ENCODE measurements at regions not wholly inside any gene's neighbourhood (a gene's known extent, or its start where the extent isn't known, plus 50 kb on each side); places are given as distances from the start of the nearest gene placed in this dataset.

GRCh38 chr1:70717211-70717610 is 306.1 kb downstream of the CTH start:
- no peak overlapping the region for H3K27ac ChIP-seq
- DNase-seq (ENCODE audit: low spot score in 2 of 2): no peak
- peaks cover 0 to 4% of the 10 kb centered on the region in 2 donors for H3K4me1 ChIP-seq
- H3K4me3 ChIP-seq: no peak overlapping the region
- no peak for TF ChIP-seq POLR2A (IDR thresholded peaks at IDR 0.05)
- no peak for TF ChIP-seq POLR2AphosphoS5 (IDR thresholded peaks at IDR 0.05)
- no peak for TF ChIP-seq CTCF (IDR thresholded peaks at IDR 0.05)
- intact Hi-C loops (cut with DNase I; ENCODE audit: low total_unique reads): no loop called here
- no peaks in the 10 kb centered on the region for H3K9me3 ChIP-seq
- no peaks in the 10 kb centered on the region for H3K36me3 ChIP-seq
- no peaks in the 10 kb centered on the region for H3K27me3 ChIP-seq

- Histone ChIP-seq H3K4me1 (peaks cover 0 to 4% of the 10 kb centered on the region in 2 donors), H3K27me3 (no peaks in the 10 kb centered on the region), H3K27ac (no peak overlapping the region), H3K36me3 (no peaks in the 10 kb centered on the region), H3K9me3 (no peaks in the 10 kb centered on the region), H3K4me3 (no peak overlapping the region)
- TF ChIP-seq POLR2A (IDR thresholded peaks at IDR 0.05): no peak
- no peak for TF ChIP-seq POLR2AphosphoS5 (IDR thresholded peaks at IDR 0.05)
- no peak for TF ChIP-seq CTCF (IDR thresholded peaks at IDR 0.05)
- no peak for DNase-seq (ENCODE audit: low spot score in 2 of 2)
- intact Hi-C loops (cut with DNase I; ENCODE audit: low total_unique reads): no loop called here
Observed at GRCh38 chr1:70717656-70718055, 306.6 kb downstream of the CTH start.

GRCh38 chr1:70718086-70718630 is 307.1 kb downstream of the CTH start:
- intact Hi-C loops (cut with DNase I; ENCODE audit: low total_unique reads): no loop called here
- H3K27ac ChIP-seq: no peak overlapping the region
- TF ChIP-seq POLR2AphosphoS5 (IDR thresholded peaks at IDR 0.05) (no peak), CTCF (IDR thresholded peaks at IDR 0.05) (no peak), POLR2A (IDR thresholded peaks at IDR 0.05) (no peak)
- H3K36me3 ChIP-seq: no peaks in the 10 kb centered on the region
- H3K27me3 ChIP-seq: no peaks in the 10 kb centered on the region
- DNase-seq (ENCODE audit: low spot score in 2 of 2): no peak
- H3K4me3 ChIP-seq: no peak overlapping the region
- peaks cover 0 to 4% of the 10 kb centered on the region in 2 donors for H3K4me1 ChIP-seq
- no peaks in the 10 kb centered on the region for H3K9me3 ChIP-seq

- intact Hi-C loops (cut with DNase I; ENCODE audit: low total_unique reads): no loop called here
- no peaks in the 10 kb centered on the region for H3K27me3 ChIP-seq
- no peak overlapping the region for H3K4me3 ChIP-seq
- peak overlapping the region in 1 of 2 donors; percentile 4 for H3K27ac ChIP-seq
- TF ChIP-seq POLR2AphosphoS5 (IDR thresholded peaks at IDR 0.05): peak in 1 of 3 donors; percentile 52
- no peak for TF ChIP-seq CTCF (IDR thresholded peaks at IDR 0.05)
- DNase-seq (ENCODE audit: low spot score in 2 of 2): no peak
- peaks cover 0 to 4% of the 10 kb centered on the region in 2 donors for H3K4me1 ChIP-seq
- H3K9me3 ChIP-seq: peaks cover 0 to under 1% of the 10 kb centered on the region in 2 donors
- no peaks in the 10 kb centered on the region for H3K36me3 ChIP-seq
Observed at GRCh38 chr1:70719154-70719553, 308.1 kb downstream of the CTH start.

GRCh38 chr1:70720109-70720508 is 309.0 kb downstream of the CTH start:
- no peaks in the 10 kb centered on the region for H3K27me3 ChIP-seq
- intact Hi-C loops (cut with DNase I; ENCODE audit: low total_unique reads): no loop called here
- H3K9me3 ChIP-seq: peaks cover 2 to 8% of the 10 kb centered on the region in 2 donors
- H3K27ac ChIP-seq: no peak overlapping the region
- no peak overlapping the region for H3K4me3 ChIP-seq
- peaks cover 0 to 4% of the 10 kb centered on the region in 2 donors for H3K4me1 ChIP-seq
- no peaks in the 10 kb centered on the region for H3K36me3 ChIP-seq
- no peak for DNase-seq (ENCODE audit: low spot score in 2 of 2)
- TF ChIP-seq CTCF (IDR thresholded peaks at IDR 0.05): no peak
- TF ChIP-seq POLR2A (IDR thresholded peaks at IDR 0.05): no peak
- no peak for TF ChIP-seq POLR2AphosphoS5 (IDR thresholded peaks at IDR 0.05)
